DND-41 (cell line): ENCODE measurements at regions not wholly inside any gene's neighbourhood (a gene's known extent, or its start where the extent isn't known, plus 50 kb on each side); places are given as distances from the start of the nearest gene placed in this dataset.

Experiments
- CTCF ChIP-seq: IDR thresholded peaks from 2 replicates; pipeline ENCODE4 v1.5.1; 2012; ENCODE audit warnings: borderline replicate concordance, low read length, moderate library complexity, mild to moderate bottlenecking; ENCODE audit not compliant: poor library complexity, severe bottlenecking; ENCODE audit errors: extremely low read depth
- EZH2 ChIP-seq: IDR thresholded peaks from 3 replicates; pipeline ENCODE4 v1.6.1; 2012; ENCODE audit warnings: borderline replicate concordance, low read depth, mild to moderate bottlenecking, moderate library complexity, low read length, inconsistent platforms; ENCODE audit not compliant: severe bottlenecking

GRCh38 chr1:81314513-81315233, 486.1 kb upstream of the ADGRL2 start:
- no peak for TF ChIP-seq CTCF
- no peak for TF ChIP-seq EZH2
